HepG2 (cell line): ENCODE measurements at regions not wholly inside any gene's neighbourhood (a gene's known extent, or its start where the extent isn't known, plus 50 kb on each side); places are given as distances from the start of the nearest gene placed in this dataset.

Experiments
- ATAC-seq: fragments of 200-7000 bp; cut with Tn5 transposase; 3 replicates; pipeline ENCODE4 v1.9.1; 2020; ENCODE audit warnings: mild to moderate bottlenecking, moderate library complexity
- BruUV-seq: library from RNA; stranded (reverse); fragments of 400-500 nt; replicated peaks from 2 replicates; lab custom pipeline; 2021; lab: Mats Ljungman, UMichigan
- CTCF ChIA-PET: fragments of 300-600 bp; formaldehyde crosslinking; extraction: SDS; loops from one replicate; lab custom pipeline; 2021; ENCODE audit warnings: low total read pairs, inconsistent platforms, low intra/inter-chr PET ratio; lab: Yijun Ruan, JAX
- POLR2A ChIA-PET: fragments of 350-600 bp; sonication (Branson Sonifier 250); formaldehyde crosslinking; loops from one replicate; lab custom pipeline; 2020; ENCODE audit warnings: antibody characterized with exemption, inconsistent platforms; lab: Yijun Ruan, JAX
- DNase-seq: peaks from one replicate; pipeline ENCODE4 v3.0.0-alpha.2; 2015; ENCODE audit warnings: low spot score
- FAIRE-seq: peaks from 3 replicates; lab custom pipeline; 2011; peaks lifted over from hg19 to GRCh38; lab: Jason Lieb, UNC
- H2AFZ ChIP-seq: one replicate; pipeline ENCODE4 v1.6.1; 2011; ENCODE audit warnings: low read length, inconsistent platforms
- H3K27ac ChIP-seq: fragments of 300-600 bp; 3 replicates; pipeline ENCODE4 v1.8.0; 2011; ENCODE audit warnings: mixed run types, mild to moderate bottlenecking, mixed read lengths, low read length, inconsistent platforms; ENCODE audit not compliant: insufficient read depth; ENCODE audit errors: extremely low read length
- H3K27me3 ChIP-seq, 2 experiments: fragments of 200-600 bp in 1 of 2; 2 replicates in 1 of 2; 3 replicates in 1 of 2; pipeline versions ENCODE4 v1.6.0 to v1.8.0; 2011; ENCODE audit warnings: low read length in 2 of 2, mild to moderate bottlenecking in 2 of 2, moderate library complexity in 2 of 2, inconsistent platforms in 1 of 2; ENCODE audit not compliant: insufficient read depth in 2 of 2, control insufficient read depth in 1 of 2
- H3K36me3 ChIP-seq, 2 experiments: fragments of 200-600 bp in 1 of 2; replicated peaks in 1 of 2; 2 replicates in 1 of 2; 3 replicates in 1 of 2; pipeline versions ENCODE4 v1.5.1 to v1.8.0; 2011; ENCODE audit warnings: low read length in 2 of 2, inconsistent platforms in 1 of 2; ENCODE audit not compliant: insufficient read depth in 2 of 2, control insufficient read depth in 1 of 2
- H3K4me1 ChIP-seq: 2 replicates; pipeline ENCODE4 v1.5.1; 2012; ENCODE audit warnings: low read length, inconsistent platforms; ENCODE audit not compliant: insufficient read depth
- H3K4me2 ChIP-seq: 2 replicates; pipeline ENCODE4 v1.6.0; 2011; ENCODE audit warnings: low read depth, low read length, inconsistent platforms
- H3K4me3 ChIP-seq, 3 experiments: fragments of 200-600 bp in 1 of 3; sonication (generic), shearing (Covaris generic) in 1 of 3; replicated peaks in 1 of 3; 2 replicates each; pipeline ENCODE4 v1.5.1; 2011 to 2016; ENCODE audit warnings: low read length in 3 of 3, inconsistent platforms in 2 of 3, low read depth in 2 of 3, mild to moderate bottlenecking in 2 of 3, control low read depth in 1 of 3, mixed read lengths in 1 of 3; ENCODE audit not compliant: insufficient read depth in 1 of 3
- H3K79me2 ChIP-seq: one replicate; pipeline ENCODE4 v1.6.1; 2011; ENCODE audit warnings: low read length, inconsistent platforms; ENCODE audit not compliant: insufficient read depth
- H3K9ac ChIP-seq: 2 replicates; pipeline ENCODE4 v1.6.0; 2011; ENCODE audit warnings: mild to moderate bottlenecking, low read depth, low read length, inconsistent platforms; ENCODE audit not compliant: insufficient read depth
- H3K9me3 ChIP-seq: 2 replicates; pipeline ENCODE4 v1.5.1; 2012; ENCODE audit warnings: mild to moderate bottlenecking, low read length
- H4K20me1 ChIP-seq: 2 replicates; pipeline ENCODE4 v1.6.0; 2011; ENCODE audit warnings: inconsistent platforms, mild to moderate bottlenecking, low read length, moderate library complexity; ENCODE audit not compliant: insufficient read depth
- AHR ChIP-seq: IDR thresholded peaks from 2 replicates; pipeline ENCODE4 v1.6.1; 2018; ENCODE audit warnings: missing genetic modification reagents, missing compliant biosample characterization
- CEBPB ChIP-seq: IDR thresholded peaks from 2 replicates; pipeline ENCODE4 v1.6.1; 2011; ENCODE audit warnings: low read depth, low read length, improper control_type of control experiment, borderline replicate concordance
- ONECUT2 ChIP-seq: sonication (generic); formaldehyde crosslinking; IDR thresholded peaks from 2 replicates; pipeline ENCODE4 v1.4.0; 2020; ENCODE audit warnings: missing genetic modification reagents
- POGZ ChIP-seq: sonication (generic); formaldehyde crosslinking; IDR thresholded peaks from 2 replicates; pipeline ENCODE4 v1.4.0; 2020; ENCODE audit warnings: mild to moderate bottlenecking, missing genetic modification reagents
- WGBS: methylation state at CpG from one replicate; pipeline ENCODE4 v1.1.6; 2017; ENCODE audit warnings: low lambda C conversion rate; 5-methylcytosine and 5-hydroxymethylcytosine counted together
- in situ Hi-C: cut with HindIII; loops from 2 replicates; pipeline ENCODE4 v1.10.0; 2017; ENCODE audit warnings: low pct_unique_long_range_greater_than_20kb; ENCODE audit not compliant: extremely low pct_ligation_motif_present
- intact Hi-C: fragments of 100-400 bp; cut with micrococcal nuclease; formaldehyde crosslinking; loops from one replicate; pipeline ENCODE4 v1.10.0; 2022; ENCODE audit not compliant: unreplicated experiment

DNA sequence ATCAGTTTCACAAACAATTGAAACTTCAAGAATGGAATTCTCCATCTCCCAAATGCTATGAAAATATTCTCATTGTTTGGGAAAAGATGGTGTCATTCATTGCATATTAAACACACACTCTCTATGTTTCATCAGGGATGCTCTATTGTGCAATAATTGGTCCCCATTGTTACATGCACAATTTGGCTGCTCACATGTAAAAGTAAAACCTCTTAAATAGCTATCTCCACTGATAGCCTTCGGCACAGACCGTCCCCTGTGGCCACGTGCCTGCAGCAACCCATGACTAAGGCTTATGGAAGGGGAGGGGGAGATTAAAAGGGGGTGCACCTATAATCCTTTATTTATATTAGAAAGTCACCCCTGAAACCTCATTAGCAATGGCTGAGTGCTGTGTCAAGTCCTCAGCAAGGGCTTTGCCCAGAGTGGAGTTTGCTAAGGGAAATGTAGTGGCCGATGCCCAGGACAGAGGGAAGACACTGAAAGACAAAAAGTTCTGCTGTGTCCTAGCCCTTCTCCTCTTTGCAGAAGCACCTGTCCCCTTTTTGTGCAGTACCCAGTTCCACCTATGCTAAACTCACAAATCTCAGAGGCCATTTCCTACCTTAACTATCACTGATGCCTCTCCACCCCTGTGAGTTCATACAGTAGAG, 309.6 kb upstream of the ESRRG start:
- TF ChIP-seq CEBPB (peak; percentile 69; the same call in 1 of the 2 replicates), AHR (CRISPR knock-in tag) (no peak), POGZ (CRISPR knock-in tag) (no peak)
- TF ChIP-seq, all 625 proteins: peak for 1
- H4K20me1 ChIP-seq: no peaks in the 10 kb centered on the region
- H3K9ac ChIP-seq: no peak overlapping the region
- ChIA-PET CTCF (no interaction called here), POLR2A (no interaction called here)
- H2AFZ ChIP-seq: no peak overlapping the region
- WGBS: 22% methylated on average over 4 of the region's 4 CpGs
- in situ Hi-C loops (no loop called here), intact Hi-C loops (no loop called here)
- ATAC-seq (no peak), DNase-seq (no peak), FAIRE-seq (no peak)
- H3K79me2 ChIP-seq: no peaks in the 10 kb centered on the region
- H3K4me3 ChIP-seq: no peak overlapping the region
- H3K27ac ChIP-seq: no peak overlapping the region
- H3K9me3 ChIP-seq: peaks cover 24% of the 10 kb centered on the region
- H3K27me3 ChIP-seq: no peaks in the 10 kb centered on the region
- no peaks in the 10 kb centered on the region for H3K4me1 ChIP-seq
- no peaks in the 10 kb centered on the region for H3K36me3 ChIP-seq
- no peak overlapping the region for H3K4me2 ChIP-seq
- no TSS peak for BruUV-seq

DNA sequence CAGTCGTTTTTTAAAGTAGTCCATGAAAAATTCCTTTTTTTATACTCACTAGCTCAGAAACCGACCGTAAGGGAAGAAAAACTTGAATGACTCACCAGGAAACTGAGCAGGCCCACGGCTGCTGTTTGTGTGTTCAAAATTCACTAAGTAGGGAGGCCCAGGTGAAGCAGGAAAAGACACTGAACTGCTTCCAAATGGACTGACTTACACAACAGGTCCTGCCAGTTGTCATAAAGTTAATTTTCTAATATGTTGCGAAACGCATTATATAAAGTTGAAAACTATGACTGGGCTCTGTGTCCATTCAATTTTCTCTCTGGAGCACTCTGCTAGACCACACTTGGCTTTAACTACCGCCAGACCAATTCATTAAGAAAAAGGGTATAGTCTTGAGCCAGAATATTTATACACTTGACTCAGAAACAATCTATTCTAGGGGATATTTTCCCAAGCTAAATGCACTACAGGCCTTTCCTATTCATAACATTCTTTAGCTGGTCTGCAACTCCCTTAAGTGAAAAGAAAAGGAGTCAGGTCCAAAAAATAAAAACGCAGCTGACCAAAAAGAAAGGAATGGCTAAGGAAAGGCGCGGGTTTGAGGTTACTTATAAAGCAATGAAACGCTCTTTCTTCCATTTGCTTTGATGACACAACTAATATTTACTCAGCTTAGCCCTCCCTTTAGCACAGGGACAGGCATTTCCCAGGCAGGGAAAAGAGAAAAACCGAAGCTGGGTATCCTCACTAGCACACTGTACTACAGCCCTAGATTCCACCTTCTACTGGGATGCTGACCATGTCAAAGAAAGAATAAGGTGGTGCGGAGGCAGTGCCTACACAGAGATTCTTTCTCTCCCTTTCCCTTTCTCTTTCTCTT, 306.3 kb upstream of the ESRRG start:
- H2AFZ ChIP-seq: no peak overlapping the region
- POLR2A ChIA-PET: no interaction called here
- intact Hi-C loops: no loop called here
- no TSS peak for BruUV-seq
- WGBS: 13% methylated on average over 13 of the region's 13 CpGs
- H3K79me2 ChIP-seq: no peaks in the 10 kb centered on the region
- H3K9ac ChIP-seq: no peak overlapping the region
- TF ChIP-seq CEBPB (peak; percentile 42; the same call in 1 of the 2 replicates), ONECUT2 (CRISPR knock-in tag) (no peak)
- H3K9me3 ChIP-seq: 0 out of 2 replicates have a peak, but pooled peaks cover under 1% of the 10 kb centered on the region
- ATAC-seq (0 out of 3 replicates have a peak, but pooled peaks have one; percentile 23), FAIRE-seq (no peak), DNase-seq (no peak)
- H3K36me3 ChIP-seq: no peaks in the 10 kb centered on the region
- no peak overlapping the region for H3K4me2 ChIP-seq
- H3K27me3 ChIP-seq: no peaks in the 10 kb centered on the region
- no peaks in the 10 kb centered on the region for H4K20me1 ChIP-seq
- in situ Hi-C loops: no loop called here
- H3K27ac ChIP-seq: no peak overlapping the region
- H3K4me1 ChIP-seq: no peaks in the 10 kb centered on the region
- no peak overlapping the region for H3K4me3 ChIP-seq
- CTCF ChIA-PET: no interaction called here
